ENCODE measurements at regions not wholly inside any gene's neighbourhood (a gene's known extent, or its start where the extent isn't known, plus 50 kb on each side); places are given as distances from the start of the nearest gene placed in this dataset.

DNA sequence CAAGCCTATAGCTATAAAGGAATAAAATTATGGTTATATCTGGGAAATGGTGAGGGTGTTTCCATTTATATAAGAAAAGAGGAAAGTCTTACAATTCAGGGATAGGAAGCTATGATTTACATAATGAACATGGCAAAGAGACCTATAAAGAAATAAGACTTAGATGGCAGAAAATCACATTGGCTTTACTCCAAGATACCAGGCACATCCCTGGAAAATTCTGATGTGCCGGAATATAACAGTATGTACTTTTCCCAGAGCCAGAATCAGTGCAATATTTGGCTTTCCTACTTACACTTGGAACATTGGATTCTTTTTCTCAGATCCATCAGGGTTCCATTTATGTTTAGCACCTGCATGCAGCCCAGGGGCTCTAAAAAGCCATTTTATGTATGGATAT lies 357.8 kb downstream of the CETN3 start:
- no peaks in the 10 kb centered on the region for H3K36me3 ChIP-seq (ENCODE audit: control insufficient read depth in 2 of 4, insufficient read depth in 4 of 4, low read length in 3 of 4)
- H3K18ac ChIP-seq (ENCODE audit: extremely low read depth, low read length): no peak overlapping the region
- no peaks in the 10 kb centered on the region for H3K23me2 ChIP-seq (ENCODE audit: low read depth, low read length)
- peaks cover 0 to 5% (median 0%) of the 10 kb centered on the region in 4 experiments; a peak in 2 of 7 replicates for H3K4me1 ChIP-seq (replicated peaks in 1 of 4; ENCODE audit: control insufficient read depth in 3 of 4, insufficient read depth in 4 of 4, low read length in 3 of 4)
- no peak overlapping the region for H3K56ac ChIP-seq (replicated peaks; ENCODE audit: insufficient read length, low read depth, low read length)
- POLR2A ChIA-PET (ENCODE audit: partially characterized antibody): no interaction called here
- H2BK5ac ChIP-seq (ENCODE audit: low read depth, low read length): no peak overlapping the region
- no peak overlapping the region for H3K4me3 ChIP-seq (ENCODE audit: extremely low read depth in 1 of 4, insufficient read depth in 2 of 4, low read depth in 3 of 4, low read length in 4 of 4)
- 73% methylated on average over 1 of the region's 1 CpG; no CpG with 5 or more reads in 1 of the 2 experiments for WGBS, 2 experiments (ENCODE audit: extremely low coverage in 1 of 2, insufficient coverage in 1 of 2, insufficient read length in 1 of 2, insufficient replicate concordance in 2 of 2, low coverage in 1 of 2, low lambda C conversion rate in 2 of 2, missing lambda C conversion rate in 1 of 2)
- no peak overlapping the region for H2AFZ ChIP-seq (ENCODE audit: low read length)
- H3K23ac ChIP-seq (ENCODE audit: insufficient read length): no peak overlapping the region
- CTCF ChIA-PET (ENCODE audit: partially characterized antibody): no interaction called here
- no peaks in the 10 kb centered on the region for H4K20me1 ChIP-seq (replicated peaks in 1 of 2; ENCODE audit: control insufficient read depth in 1 of 2, insufficient read depth in 2 of 2, low read length in 2 of 2)
- no peak overlapping the region for H4K5ac ChIP-seq (ENCODE audit: insufficient read length, low read depth, low read length)
- H2BK120ac ChIP-seq (replicated peaks; ENCODE audit: low read depth, low read length): no peak overlapping the region
- no peaks in the 10 kb centered on the region for H3K79me2 ChIP-seq (ENCODE audit: control insufficient read depth in 1 of 2, insufficient read depth in 2 of 2, low read length in 2 of 2)
- no peak overlapping the region for H3K14ac ChIP-seq (ENCODE audit: insufficient read length)
- no peak overlapping the region for H2BK20ac ChIP-seq (ENCODE audit: low read length)
- no peak overlapping the region for H3K27ac ChIP-seq (ENCODE audit: low read depth, low read length)
- no peak overlapping the region for H3K4ac ChIP-seq (replicated peaks; ENCODE audit: insufficient read length, low read depth, low read length)
- H2BK12ac ChIP-seq (ENCODE audit: low read depth, low read length): no peak overlapping the region
- FAIRE-seq (no peak), DNase-seq (ENCODE audit: low read depth in 1 of 2, low spot score in 2 of 2) (no peak)
- no peak overlapping the region for H3K9ac ChIP-seq (replicated peaks in 1 of 4; ENCODE audit: extremely low read depth in 1 of 4, low read depth in 3 of 4, low read length in 3 of 4)
- H3K79me1 ChIP-seq (ENCODE audit: low read depth, low read length): no peaks in the 10 kb centered on the region
- no peak overlapping the region for H3K4me2 ChIP-seq (ENCODE audit: insufficient read depth in 1 of 2, low read depth in 2 of 2, low read length in 2 of 2)
- no peaks in the 10 kb centered on the region for H3K27me3 ChIP-seq (replicated peaks in 1 of 4; ENCODE audit: control insufficient read depth in 3 of 4, extremely low read depth in 1 of 4, insufficient read depth in 3 of 4, low read length in 3 of 4)
- no peak overlapping the region for H2BK15ac ChIP-seq (ENCODE audit: low read length)
- no peaks in the 10 kb centered on the region for H3K9me3 ChIP-seq (ENCODE audit: insufficient read depth in 2 of 2, low read depth in 1 of 2, low read length in 1 of 2)
- H4K91ac ChIP-seq (replicated peaks; ENCODE audit: insufficient read length, low read length): no peak overlapping the region
- H2AK5ac ChIP-seq (ENCODE audit: low read depth, low read length): no peak overlapping the region
- H4K8ac ChIP-seq (ENCODE audit: extremely low read depth, insufficient read depth, low read length): no peak overlapping the region
- TF ChIP-seq NRF1 (IDR thresholded peaks at IDR 0.05; ENCODE audit: low read depth, low read length) (no peak), PHF8 (conservative IDR thresholded peaks at IDR 0.05; ENCODE audit: low read depth, low read length) (no peak), BRCA1 (IDR thresholded peaks at IDR 0.05; ENCODE audit: low read depth, low read length) (no peak), SRF (IDR thresholded peaks at IDR 0.05; ENCODE audit: low read depth, low read length) (no peak), KDM4A (IDR thresholded peaks at IDR 0.05; ENCODE audit: low read depth, low read length, severe bottlenecking) (no peak), RNF2 (IDR thresholded peaks at IDR 0.05; ENCODE audit: borderline replicate concordance, low read depth, low read length, missing control alignments, poor library complexity, severe bottlenecking) (no peak), EP300 (IDR thresholded peaks at IDR 0.05; ENCODE audit: borderline replicate concordance in 1 of 2, low read depth in 2 of 2, low read length in 2 of 2) (no peak), ZNF274 (IDR thresholded peaks at IDR 0.05; ENCODE audit: borderline replicate concordance, extremely low read depth, low read length) (no peak), HDAC6 (IDR thresholded peaks at IDR 0.05; ENCODE audit: low read depth, low read length) (no peak), RFX5 (IDR thresholded peaks at IDR 0.05; ENCODE audit: borderline replicate concordance, low read depth, low read length) (no peak), SIN3A (conservative IDR thresholded peaks at IDR 0.05 in 1 of 2, IDR thresholded peaks at IDR 0.05 in 1 of 2; ENCODE audit: low read depth in 1 of 2, low read length in 2 of 2) (no peak)
- TF ChIP-seq, protein P1, sequence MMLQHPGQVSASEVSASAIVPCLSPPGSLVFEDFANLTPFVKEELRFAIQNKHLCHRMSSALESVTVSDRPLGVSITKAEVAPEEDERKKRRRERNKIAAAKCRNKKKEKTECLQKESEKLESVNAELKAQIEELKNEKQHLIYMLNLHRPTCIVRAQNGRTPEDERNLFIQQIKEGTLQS (IDR thresholded peaks at IDR 0.05; ENCODE audit: insufficient read depth, low read depth, low read length): no peak
